Liver (tissue), 3 donors: ENCODE measurements at regions not wholly inside any gene's neighbourhood (a gene's known extent, or its start where the extent isn't known, plus 50 kb on each side); places are given as distances from the start of the nearest gene placed in this dataset.

Experiments used
- EGR1 ChIP-seq, 2 donors: IDR thresholded peaks; 2 replicates each; pipeline ENCODE4 v1.6.1; 2016 to 2018; ENCODE audit warnings: antibody characterized with exemption in 2 of 2, low read depth in 2 of 2
- FOXA1 ChIP-seq: IDR thresholded peaks from 2 replicates; pipeline ENCODE4 v1.6.1; 2016; ENCODE audit warnings: antibody characterized with exemption
- HNF4A ChIP-seq, 2 donors: conservative IDR thresholded peaks; 2 replicates each; pipeline ENCODE4 v1.6.1; 2016; ENCODE audit warnings: antibody characterized with exemption in 2 of 2, mild to moderate bottlenecking in 2 of 2
- MAX ChIP-seq: IDR thresholded peaks from 2 replicates; pipeline ENCODE4 v1.6.1; 2016; ENCODE audit warnings: antibody characterized with exemption
- RAD21 ChIP-seq, 2 donors: IDR thresholded peaks; 2 replicates each; pipeline ENCODE4 v1.6.1; 2016; ENCODE audit warnings: antibody characterized with exemption in 2 of 2, mild to moderate bottlenecking in 2 of 2
- SP1 ChIP-seq: IDR thresholded peaks from 2 replicates; pipeline ENCODE4 v1.6.1; 2018; ENCODE audit warnings: antibody characterized with exemption, mild to moderate bottlenecking
- TAF1 ChIP-seq: conservative IDR thresholded peaks from 2 replicates; pipeline ENCODE4 v1.6.1; 2016; ENCODE audit warnings: antibody characterized with exemption, mild to moderate bottlenecking
- YY1 ChIP-seq: IDR thresholded peaks from 2 replicates; pipeline ENCODE4 v1.6.1; 2016; ENCODE audit warnings: antibody characterized with exemption, mild to moderate bottlenecking
- TF ChIP-seq, protein P1 (sequence below): fragments of 150-350 bp; IDR thresholded peaks from 2 replicates; pipeline ENCODE4 v1.5.1; 2017; ENCODE audit warnings: improper control_type of control experiment, low read depth, low read length; ENCODE audit not compliant: missing input control
- TF ChIP-seq, protein P2 (sequence below): IDR thresholded peaks from 2 replicates; pipeline ENCODE4 v1.6.1; 2016; ENCODE audit warnings: antibody characterized with exemption, mild to moderate bottlenecking
- donor health status: healthy.
- donor health status: healthy.

DNA sequence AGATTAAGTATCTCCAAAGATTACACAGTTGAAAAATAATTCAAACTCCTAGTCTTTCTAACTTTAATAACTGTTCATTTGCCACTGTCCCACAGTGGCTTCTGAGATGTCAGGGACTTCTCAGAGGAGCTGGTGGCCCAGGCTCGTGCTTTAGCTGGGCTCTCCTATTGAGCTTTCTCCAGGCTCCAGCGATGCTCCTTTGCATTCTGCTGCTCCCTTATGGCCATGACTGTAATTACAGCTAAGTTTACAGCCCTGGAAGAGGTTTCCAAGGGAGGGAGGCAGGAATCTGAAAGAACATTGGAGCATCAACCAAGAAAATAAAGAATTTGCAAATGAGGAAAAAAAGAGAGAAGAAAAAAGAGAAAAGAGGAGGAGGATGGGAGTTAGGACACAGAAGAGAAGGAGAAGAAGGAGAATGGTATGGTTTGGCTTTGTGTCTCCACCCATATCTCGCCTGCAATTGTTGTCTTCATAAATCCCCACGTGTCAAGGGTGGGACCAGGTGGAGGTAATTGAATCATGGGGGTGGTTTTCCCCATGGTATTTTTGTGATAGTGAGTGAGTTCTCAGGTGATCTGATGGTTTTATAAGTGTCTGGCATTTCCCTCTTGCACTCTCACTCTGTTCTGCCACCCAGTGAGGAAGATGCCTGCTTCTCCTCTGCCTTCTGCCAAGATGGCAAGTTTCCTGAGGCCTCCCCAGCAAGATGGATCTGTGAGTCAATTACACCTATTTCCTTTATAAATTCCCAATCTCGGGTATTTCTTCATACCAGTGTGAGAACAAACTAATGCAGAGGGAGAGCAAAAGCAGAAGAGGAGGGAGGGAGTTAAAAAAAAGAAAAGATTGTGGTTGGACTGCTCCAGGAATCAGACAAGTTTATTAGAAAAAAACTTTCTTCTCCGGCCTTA is 857.0 kb downstream of the KCNA4 start:
- TF ChIP-seq, protein P1, sequence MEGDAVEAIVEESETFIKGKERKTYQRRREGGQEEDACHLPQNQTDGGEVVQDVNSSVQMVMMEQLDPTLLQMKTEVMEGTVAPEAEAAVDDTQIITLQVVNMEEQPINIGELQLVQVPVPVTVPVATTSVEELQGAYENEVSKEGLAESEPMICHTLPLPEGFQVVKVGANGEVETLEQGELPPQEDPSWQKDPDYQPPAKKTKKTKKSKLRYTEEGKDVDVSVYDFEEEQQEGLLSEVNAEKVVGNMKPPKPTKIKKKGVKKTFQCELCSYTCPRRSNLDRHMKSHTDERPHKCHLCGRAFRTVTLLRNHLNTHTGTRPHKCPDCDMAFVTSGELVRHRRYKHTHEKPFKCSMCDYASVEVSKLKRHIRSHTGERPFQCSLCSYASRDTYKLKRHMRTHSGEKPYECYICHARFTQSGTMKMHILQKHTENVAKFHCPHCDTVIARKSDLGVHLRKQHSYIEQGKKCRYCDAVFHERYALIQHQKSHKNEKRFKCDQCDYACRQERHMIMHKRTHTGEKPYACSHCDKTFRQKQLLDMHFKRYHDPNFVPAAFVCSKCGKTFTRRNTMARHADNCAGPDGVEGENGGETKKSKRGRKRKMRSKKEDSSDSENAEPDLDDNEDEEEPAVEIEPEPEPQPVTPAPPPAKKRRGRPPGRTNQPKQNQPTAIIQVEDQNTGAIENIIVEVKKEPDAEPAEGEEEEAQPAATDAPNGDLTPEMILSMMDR, result peak; percentile 44
- TF ChIP-seq MAX (no peak), YY1 (no peak), TAF1 (no peak), RAD21 (IDR thresholded peaks at IDR 0.05) (peak; percentile 80 to 87), SP1 (no peak), HNF4A (conservative IDR thresholded peaks at IDR 0.05) (no peak), EGR1 (IDR thresholded peaks at IDR 0.05; ENCODE audit: low read depth in 2 of 2) (no peak), FOXA1 (no peak)
- TF ChIP-seq, protein P2, sequence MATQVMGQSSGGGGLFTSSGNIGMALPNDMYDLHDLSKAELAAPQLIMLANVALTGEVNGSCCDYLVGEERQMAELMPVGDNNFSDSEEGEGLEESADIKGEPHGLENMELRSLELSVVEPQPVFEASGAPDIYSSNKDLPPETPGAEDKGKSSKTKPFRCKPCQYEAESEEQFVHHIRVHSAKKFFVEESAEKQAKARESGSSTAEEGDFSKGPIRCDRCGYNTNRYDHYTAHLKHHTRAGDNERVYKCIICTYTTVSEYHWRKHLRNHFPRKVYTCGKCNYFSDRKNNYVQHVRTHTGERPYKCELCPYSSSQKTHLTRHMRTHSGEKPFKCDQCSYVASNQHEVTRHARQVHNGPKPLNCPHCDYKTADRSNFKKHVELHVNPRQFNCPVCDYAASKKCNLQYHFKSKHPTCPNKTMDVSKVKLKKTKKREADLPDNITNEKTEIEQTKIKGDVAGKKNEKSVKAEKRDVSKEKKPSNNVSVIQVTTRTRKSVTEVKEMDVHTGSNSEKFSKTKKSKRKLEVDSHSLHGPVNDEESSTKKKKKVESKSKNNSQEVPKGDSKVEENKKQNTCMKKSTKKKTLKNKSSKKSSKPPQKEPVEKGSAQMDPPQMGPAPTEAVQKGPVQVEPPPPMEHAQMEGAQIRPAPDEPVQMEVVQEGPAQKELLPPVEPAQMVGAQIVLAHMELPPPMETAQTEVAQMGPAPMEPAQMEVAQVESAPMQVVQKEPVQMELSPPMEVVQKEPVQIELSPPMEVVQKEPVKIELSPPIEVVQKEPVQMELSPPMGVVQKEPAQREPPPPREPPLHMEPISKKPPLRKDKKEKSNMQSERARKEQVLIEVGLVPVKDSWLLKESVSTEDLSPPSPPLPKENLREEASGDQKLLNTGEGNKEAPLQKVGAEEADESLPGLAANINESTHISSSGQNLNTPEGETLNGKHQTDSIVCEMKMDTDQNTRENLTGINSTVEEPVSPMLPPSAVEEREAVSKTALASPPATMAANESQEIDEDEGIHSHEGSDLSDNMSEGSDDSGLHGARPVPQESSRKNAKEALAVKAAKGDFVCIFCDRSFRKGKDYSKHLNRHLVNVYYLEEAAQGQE, result no peak
